ENCODE measurements at regions not wholly inside any gene's neighbourhood (a gene's known extent, or its start where the extent isn't known, plus 50 kb on each side); places are given as distances from the start of the nearest gene placed in this dataset.

- TF ChIP-seq POLR2A (IDR thresholded peaks at IDR 0.05): no peak
- TF ChIP-seq, protein P1, sequence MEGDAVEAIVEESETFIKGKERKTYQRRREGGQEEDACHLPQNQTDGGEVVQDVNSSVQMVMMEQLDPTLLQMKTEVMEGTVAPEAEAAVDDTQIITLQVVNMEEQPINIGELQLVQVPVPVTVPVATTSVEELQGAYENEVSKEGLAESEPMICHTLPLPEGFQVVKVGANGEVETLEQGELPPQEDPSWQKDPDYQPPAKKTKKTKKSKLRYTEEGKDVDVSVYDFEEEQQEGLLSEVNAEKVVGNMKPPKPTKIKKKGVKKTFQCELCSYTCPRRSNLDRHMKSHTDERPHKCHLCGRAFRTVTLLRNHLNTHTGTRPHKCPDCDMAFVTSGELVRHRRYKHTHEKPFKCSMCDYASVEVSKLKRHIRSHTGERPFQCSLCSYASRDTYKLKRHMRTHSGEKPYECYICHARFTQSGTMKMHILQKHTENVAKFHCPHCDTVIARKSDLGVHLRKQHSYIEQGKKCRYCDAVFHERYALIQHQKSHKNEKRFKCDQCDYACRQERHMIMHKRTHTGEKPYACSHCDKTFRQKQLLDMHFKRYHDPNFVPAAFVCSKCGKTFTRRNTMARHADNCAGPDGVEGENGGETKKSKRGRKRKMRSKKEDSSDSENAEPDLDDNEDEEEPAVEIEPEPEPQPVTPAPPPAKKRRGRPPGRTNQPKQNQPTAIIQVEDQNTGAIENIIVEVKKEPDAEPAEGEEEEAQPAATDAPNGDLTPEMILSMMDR (IDR thresholded peaks at IDR 0.05): peak in 1 of 4 experiments; percentile 16
These were observed 214.0 kb downstream of the CYP26B1 start for GRCh38 chr2:71933467-71934319.

Data from prostate gland (tissue), 2 donors.